22Rv1 (cell line): ENCODE measurements at regions not wholly inside any gene's neighbourhood (a gene's known extent, or its start where the extent isn't known, plus 50 kb on each side); places are given as distances from the start of the nearest gene placed in this dataset.

Experiments
- CTCF ChIP-seq: fragments of 450-650 bp; IDR thresholded peaks from 2 replicates; pipeline ENCODE4 v1.5.1; 2017; ENCODE audit warnings: mild to moderate bottlenecking
- ZFX ChIP-seq: fragments of 450-650 bp; IDR thresholded peaks from 2 replicates; pipeline ENCODE4 v1.6.1; 2017; ENCODE audit warnings: antibody characterized with exemption, borderline replicate concordance

DNA sequence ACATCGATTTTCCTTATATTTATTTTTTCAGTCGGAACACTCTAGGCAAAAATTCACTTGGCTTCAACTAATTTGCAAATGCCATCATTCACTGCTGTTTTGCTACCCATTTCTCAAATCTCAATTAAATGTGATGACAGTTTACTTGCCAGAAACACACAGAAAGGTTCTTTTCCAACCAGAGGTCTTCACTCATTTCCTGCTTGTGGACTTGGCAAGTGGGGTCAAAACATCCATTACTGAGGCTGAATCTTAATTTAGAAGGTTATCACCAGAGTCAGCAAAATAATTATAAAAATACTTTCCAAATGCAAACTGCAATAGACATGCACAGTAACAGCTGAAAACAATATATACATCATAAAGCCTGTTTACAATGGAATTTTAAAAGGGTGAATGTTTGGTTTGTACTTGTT is 625.4 kb upstream of the TBL1XR1 start:
- TF ChIP-seq CTCF (no peak), ZFX (no peak)
